ENCODE measurements at regions not wholly inside any gene's neighbourhood (a gene's known extent, or its start where the extent isn't known, plus 50 kb on each side); places are given as distances from the start of the nearest gene placed in this dataset.

DNA sequence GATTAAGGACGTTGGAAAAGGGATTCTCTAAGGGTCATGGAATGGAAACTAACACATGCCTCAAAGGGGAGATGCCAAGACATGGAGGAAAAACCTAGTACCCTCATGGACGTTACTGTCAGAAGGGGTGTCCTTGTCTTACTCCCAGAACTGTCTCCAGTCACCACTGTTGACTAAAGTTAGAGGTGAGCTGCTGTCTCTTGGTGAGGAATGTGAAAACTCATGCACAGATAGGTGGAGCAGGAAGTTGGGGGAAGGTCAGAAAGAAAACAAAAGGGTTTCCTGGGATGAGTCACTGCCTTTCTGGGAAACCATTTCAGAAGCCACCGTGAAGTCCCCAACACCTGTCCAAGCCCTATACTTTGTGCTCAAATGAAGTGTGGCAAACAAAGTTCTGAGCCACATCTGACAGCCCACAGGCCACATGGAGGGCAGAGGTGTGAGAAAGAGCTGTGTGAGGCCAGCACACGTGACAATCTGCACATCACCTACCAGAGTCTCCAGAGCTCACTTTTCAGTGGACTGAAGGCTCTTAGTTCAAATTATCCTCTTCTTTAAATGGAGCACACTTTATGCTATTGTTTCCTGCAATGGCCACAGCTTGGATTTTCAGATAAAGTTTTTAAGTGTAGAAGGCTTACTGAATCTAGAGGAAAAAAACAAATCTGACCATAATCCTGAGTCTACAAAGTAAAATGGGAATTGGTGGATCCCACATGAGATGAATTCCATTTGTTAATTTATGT, 92.9 kb upstream of the EGLN3 start (continued):
- TF ChIP-seq ARID5B (CRISPR knock-in tag; IDR thresholded peaks at IDR 0.05): peak; percentile 100
- peak; percentile 99 for TF ChIP-seq ZNF724P (CRISPR knock-in tag; IDR thresholded peaks at IDR 0.05; ENCODE audit: borderline replicate concordance)
- TF ChIP-seq ZNF296 (CRISPR knock-in tag; conservative IDR thresholded peaks at IDR 0.05): no peak
- TF ChIP-seq AGO1 (IDR thresholded peaks at IDR 0.05; ENCODE audit: low read depth, low read length, poor library complexity, severe bottlenecking): no peak
- TF ChIP-seq ZNF230 (CRISPR knock-in tag; IDR thresholded peaks at IDR 0.05): peak; percentile 74; the same call in 1 of the 2 replicates
- peak; percentile 99 for TF ChIP-seq ZIK1 (CRISPR knock-in tag; IDR thresholded peaks at IDR 0.05; ENCODE audit: borderline replicate concordance, low read depth)
- TF ChIP-seq GATA4 (IDR thresholded peaks at IDR 0.05; ENCODE audit: borderline replicate concordance, low read depth): peak; percentile 93
- TF ChIP-seq ZNF33B (CRISPR knock-in tag; IDR thresholded peaks at IDR 0.05): peak; percentile 97; the same call in 1 of the 2 replicates
- peak; percentile 93 for TF ChIP-seq ZNF333 (CRISPR knock-in tag; IDR thresholded peaks at IDR 0.05; ENCODE audit: borderline replicate concordance)
- TF ChIP-seq ETV5 (CRISPR knock-in tag; IDR thresholded peaks at IDR 0.05; ENCODE audit: borderline replicate concordance): peak; percentile 100
- TF ChIP-seq STAT6 (CRISPR knock-in tag; IDR thresholded peaks at IDR 0.05; ENCODE audit: borderline replicate concordance): peak; percentile 87
- TF ChIP-seq ZC3H4 (CRISPR knock-in tag; IDR thresholded peaks at IDR 0.05; ENCODE audit: borderline replicate concordance): 0 out of 2 replicates have a peak, but pooled peaks have one; percentile 32
- no peak for TF ChIP-seq MBNL3 (CRISPR knock-in tag; conservative IDR thresholded peaks at IDR 0.05)
- no peak for TF ChIP-seq ZNF256 (CRISPR knock-in tag; conservative IDR thresholded peaks at IDR 0.05)
- no peak; the same call in 1 of the 2 replicates for TF ChIP-seq SP2 (CRISPR knock-in tag; IDR thresholded peaks at IDR 0.05)

Measured in HepG2 (cell line).